GM18511 (cell line): ENCODE measurements at regions not wholly inside any gene's neighbourhood (a gene's known extent, or its start where the extent isn't known, plus 50 kb on each side); places are given as distances from the start of the nearest gene placed in this dataset.
"Not testable (repeated sequence)": the region's sequence is repeated elsewhere in the genome, so short reads cannot be mapped to it uniquely, and the experiment has no call there.

Experiments
- ATAC-seq: cut with Tn5 transposase; IDR thresholded peaks from one replicate; pipeline ENCODE4 v1.9.1; 2021; ENCODE audit warnings: mild to moderate bottlenecking, moderate library complexity; ENCODE audit not compliant: unreplicated experiment

- no peak for ATAC-seq
Measured at GRCh38 chr20:50354721-50355589, 155.2 kb upstream of the PTPN1 start.

GRCh38 chr20:50355590-50356524, 154.3 kb upstream of the PTPN1 start:
- no peak for ATAC-seq

- no peak for ATAC-seq
Measured at GRCh38 chr20:50356525-50356885, 153.7 kb upstream of the PTPN1 start.

- ATAC-seq, result no peak
Measured at GRCh38 chr20:50356962-50357782, 153.0 kb upstream of the PTPN1 start.

GRCh38 chr20:50357783-50358161, 152.4 kb upstream of the PTPN1 start:
- no peak for ATAC-seq

- ATAC-seq, result no peak
Measured at GRCh38 chr20:50358166-50358565, 152.0 kb upstream of the PTPN1 start.

GRCh38 chr20:50358971-50359370, 151.2 kb upstream of the PTPN1 start:
- ATAC-seq, result no peak

- ATAC-seq, result no peak
Measured at GRCh38 chr20:50359607-50360217, 150.5 kb upstream of the PTPN1 start.

- no peak for ATAC-seq
Measured at GRCh38 chr20:50360218-50360672, 149.9 kb upstream of the PTPN1 start.

- ATAC-seq, result no peak
Measured at GRCh38 chr20:50360921-50361320, 149.3 kb upstream of the PTPN1 start.

- ATAC-seq, result not testable (repeated sequence)
Measured at GRCh38 chr20:50362177-50362576, 148.0 kb upstream of the PTPN1 start.

- ATAC-seq, result no peak
Measured at GRCh38 chr20:50363027-50363426, 147.2 kb upstream of the PTPN1 start.

GRCh38 chr20:50363479-50363878, 146.7 kb upstream of the PTPN1 start:
- no peak for ATAC-seq

- no peak for ATAC-seq
Measured at GRCh38 chr20:50364542-50364941, 145.6 kb upstream of the PTPN1 start.

- no peak for ATAC-seq
Measured at GRCh38 chr20:50366270-50367103, 143.7 kb upstream of the PTPN1 start.

- no peak for ATAC-seq
Measured at GRCh38 chr20:50367104-50367674, 143.0 kb upstream of the PTPN1 start.

GRCh38 chr20:50367739-50368375, 142.3 kb upstream of the PTPN1 start:
- no peak for ATAC-seq

- no peak for ATAC-seq
Measured at GRCh38 chr20:50368386-50368785, 141.8 kb upstream of the PTPN1 start.

GRCh38 chr20:50368813-50369224, 141.4 kb upstream of the PTPN1 start:
- ATAC-seq, result no peak
